ELF-1 (cell line): ENCODE measurements at regions not wholly inside any gene's neighbourhood (a gene's known extent, or its start where the extent isn't known, plus 50 kb on each side); places are given as distances from the start of the nearest gene placed in this dataset.
"Not testable (repeated sequence)": the region's sequence is repeated elsewhere in the genome, so short reads cannot be mapped to it uniquely, and the experiment has no call there.

ENCODE experiments used
- DNase-seq: peaks from one replicate; pipeline ENCODE4 v3.0.0-alpha.2; 2016; ENCODE audit warnings: low read depth, low spot score

DNA sequence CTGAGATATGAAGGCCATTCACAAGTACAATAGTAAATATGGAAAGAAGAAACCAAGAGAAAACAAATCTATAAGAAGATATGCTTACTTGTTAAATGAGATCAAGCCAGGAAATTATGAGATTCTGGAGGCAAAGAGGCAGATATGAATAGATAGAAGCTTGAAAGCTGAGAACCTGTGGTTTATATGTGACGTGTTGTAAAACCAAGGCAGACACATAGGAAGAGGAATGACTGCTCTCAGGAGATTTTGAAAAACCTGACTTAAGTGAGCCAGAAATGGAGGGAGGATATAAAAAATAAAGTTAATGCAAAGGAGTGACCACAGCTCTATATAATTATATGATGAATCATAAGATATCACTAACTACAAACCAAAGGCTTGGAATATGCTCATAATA is 1160.5 kb upstream of the CNTN5 start:
- no peak for DNase-seq

DNA sequence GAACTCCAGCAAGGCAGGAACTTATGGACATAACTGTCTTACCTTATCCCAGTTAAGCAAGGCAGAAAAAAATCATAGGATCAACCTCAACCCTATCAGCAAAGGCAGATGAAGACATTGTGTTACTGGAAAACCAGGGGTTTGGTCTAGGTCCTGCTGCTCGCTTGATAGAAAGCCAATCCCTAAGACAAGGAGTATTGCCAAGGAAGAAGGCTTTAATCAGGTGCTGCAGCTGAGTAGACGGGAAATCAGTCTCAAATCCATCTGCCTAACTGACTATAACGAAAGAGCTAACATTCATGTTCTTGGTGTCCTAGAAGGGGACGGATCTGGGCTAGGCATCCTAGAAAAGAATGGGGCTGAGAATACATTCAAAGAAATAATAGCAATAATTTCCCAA is 1158.7 kb upstream of the CNTN5 start:
- DNase-seq = no peak

DNA sequence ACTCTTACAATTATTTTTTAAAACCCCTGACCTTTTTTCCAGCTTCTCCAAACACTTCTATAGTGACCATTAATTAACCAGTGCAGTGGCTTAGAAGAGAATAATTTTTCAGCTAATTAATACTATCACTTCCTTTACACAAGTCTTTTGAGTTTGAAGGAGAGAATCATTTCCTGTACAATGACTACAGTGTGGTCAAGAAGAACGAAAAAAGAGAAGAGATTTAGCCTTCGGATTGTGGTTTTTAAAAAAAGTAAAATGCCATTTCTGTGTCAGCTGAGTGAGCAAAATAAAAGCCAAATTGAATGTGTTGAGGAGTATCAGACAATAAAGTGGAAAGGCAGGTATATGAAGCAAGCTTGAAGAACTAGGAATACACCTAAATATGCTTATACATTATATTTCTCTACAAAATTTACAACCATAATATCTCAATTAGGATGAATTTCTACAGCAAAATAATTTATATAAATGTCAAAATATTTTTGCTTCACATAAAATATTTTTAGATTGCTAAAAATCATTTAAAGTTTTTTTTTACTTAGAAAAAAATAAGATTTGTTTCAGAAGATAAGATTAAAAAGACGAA is 1155.2 kb upstream of the CNTN5 start:
- no peak for DNase-seq

DNA sequence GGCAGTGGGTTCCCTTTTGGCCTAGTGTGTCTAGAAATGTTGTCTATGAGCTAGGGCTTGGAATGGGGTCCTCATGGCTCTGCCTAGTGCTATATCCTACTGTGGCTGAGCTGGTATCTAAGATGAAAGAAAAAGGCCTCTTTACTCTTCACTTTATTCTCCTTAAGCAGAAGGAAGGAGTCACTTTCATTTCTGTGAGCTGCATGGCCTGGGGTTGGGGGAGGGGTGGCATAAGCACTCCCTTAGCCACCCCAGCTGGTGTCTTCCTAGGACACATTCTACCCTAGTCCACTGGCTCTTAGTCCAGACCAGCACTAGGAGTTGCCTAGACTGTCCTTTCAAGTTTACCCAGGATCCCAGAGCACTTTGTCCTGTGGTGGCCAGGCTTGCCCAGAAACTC is 1148.9 kb upstream of the CNTN5 start:
- no peak for DNase-seq

DNA sequence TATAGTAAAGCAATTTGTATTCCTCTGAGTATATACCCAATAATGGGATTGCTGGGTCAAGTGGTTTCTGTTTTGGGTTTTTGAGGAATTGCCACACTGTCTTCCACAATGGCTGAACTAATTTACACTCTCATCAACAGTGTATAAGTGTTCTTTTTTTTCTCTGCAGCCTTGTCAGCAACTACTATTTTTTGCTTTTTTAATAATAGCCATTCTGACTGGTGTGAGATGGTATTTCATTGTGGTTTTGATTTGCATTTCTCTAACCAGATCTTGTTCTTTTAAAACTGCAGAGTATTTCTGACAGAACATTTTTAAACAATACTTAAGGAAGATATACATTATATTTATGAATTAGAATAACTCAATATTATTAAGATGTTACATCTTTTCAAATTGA is 1140.5 kb upstream of the CNTN5 start:
- no peak for DNase-seq

DNA sequence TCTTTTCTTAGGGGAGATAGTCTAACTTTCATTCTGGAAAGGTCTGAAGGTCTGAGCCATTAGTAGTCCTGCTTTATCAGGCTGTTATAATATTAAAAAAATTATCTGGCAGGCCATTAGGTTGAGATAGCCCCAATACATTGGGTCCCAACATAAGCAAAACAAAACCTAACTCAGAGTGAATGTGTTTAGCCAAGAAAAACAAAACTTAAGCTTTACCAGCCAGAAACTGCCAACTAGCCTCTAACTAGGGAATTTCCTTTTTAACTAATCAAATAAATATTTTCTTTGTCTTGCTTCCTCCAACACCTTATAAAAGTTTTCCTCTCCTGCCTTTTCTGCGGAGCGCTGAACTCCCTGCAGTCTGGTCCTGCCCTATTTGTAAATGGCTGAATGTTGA is 1137.7 kb upstream of the CNTN5 start:
- DNase-seq = no peak

DNA sequence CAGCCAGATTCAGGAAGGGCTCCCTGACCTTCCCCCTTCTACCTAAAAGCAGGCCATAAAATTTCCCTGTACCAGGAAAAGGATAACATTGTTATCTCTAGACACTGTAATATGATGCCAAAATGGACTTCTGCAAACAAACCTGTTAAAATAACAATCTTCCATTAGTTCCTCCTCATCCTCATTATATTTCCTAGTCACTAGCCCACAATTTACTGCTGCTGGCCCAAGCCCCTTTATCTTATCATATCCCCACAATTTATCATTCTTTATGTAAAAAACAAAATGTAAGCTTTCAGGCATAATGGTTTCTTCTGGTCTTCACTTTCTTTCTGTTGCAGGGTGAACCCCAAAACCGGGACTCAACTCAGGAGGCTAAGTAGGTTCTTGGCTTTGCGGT is 1132.1 kb upstream of the CNTN5 start:
- DNase-seq = no peak

DNA sequence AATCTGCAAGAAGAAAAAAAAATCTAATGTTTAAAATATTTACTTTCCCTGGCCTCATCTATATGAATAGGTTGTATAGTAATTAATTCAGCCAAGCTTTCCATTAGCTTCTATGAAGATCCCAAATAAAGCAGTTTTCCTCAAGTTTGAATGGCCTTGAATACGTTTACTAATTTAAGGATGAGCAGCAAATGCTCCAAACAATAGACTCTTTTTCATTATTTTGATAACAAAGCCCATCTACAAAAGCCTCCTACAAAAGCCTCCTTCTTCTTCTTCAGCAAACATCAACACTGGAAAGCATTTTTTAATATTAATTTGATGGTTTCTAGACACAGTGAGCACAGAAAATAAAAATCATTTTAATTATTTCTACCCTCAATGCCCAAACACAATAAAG is 1130.3 kb upstream of the CNTN5 start:
- no peak for DNase-seq

DNA sequence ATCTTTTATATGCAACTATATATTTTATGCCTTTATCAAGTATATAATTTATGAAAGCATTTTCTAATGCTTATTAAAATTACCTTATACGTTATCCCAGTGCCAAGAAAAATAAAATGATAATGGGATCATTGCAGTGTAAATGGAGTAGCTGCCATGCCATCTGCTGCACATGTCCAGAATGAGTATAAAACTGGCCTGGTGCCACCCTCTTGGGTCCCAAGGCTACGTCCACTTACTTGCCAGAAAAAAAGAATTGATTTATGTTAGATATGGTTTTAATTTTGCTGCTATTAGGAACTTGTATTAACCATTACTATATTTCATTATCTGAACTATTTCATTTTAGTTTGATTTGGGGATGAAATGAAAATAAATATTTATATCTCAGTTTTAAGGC is 1127.1 kb upstream of the CNTN5 start:
- no peak for DNase-seq

DNA sequence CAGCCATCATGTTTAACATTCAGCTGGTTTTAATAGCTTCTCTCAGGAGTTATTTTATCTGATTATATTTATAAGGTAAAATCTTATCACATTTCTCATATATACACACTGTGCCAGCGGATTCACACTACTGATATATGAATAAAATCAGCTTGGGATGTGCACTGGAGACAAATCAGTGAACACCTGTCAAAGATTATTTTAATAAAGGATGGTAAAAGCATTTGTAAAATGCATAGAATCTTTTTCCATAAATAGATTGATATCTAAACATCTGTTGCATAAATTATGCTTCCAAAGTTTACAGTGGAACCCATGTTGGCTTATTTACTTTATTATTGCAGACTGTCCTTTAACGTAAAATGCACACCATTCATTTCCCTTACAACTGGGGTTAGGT is 1125.8 kb upstream of the CNTN5 start:
- DNase-seq = no peak

DNA sequence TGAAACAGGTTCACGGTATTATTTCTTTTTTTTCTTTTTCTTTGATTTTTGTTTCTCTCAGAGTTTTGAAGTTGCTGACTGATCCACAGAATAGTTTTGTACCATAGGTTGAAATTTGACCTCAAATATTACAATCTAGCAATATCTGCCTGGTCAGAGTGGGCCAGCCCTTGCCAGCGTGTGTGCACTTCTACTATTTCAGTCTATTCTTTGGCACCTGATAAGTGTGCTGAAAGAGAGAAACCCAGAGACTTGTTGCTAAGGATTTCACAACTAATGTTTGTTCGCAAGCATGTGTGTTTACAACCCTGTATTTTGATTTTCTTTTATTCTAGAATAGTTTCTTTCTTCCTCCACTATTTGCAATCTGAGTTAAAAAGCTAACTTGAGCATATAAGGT is 1125.2 kb upstream of the CNTN5 start:
- no peak for DNase-seq

DNA sequence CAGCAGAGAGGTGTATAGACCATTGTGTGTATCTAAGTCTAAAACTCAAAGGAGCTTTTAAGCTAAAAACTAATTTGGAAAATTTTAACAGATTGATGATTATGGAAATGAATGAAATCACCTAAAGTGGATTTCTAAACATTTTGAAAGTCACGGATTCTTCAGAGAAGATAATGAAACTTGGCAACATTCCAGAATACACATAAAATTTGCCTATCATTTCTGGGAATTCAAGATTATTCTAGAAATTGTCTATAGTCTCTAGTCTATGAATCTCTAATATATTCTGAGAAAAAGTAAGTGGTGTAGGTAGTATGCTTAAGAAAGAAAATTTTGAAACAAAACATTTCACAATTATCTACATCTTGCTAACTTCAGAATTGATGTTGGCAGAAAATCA is 1117.9 kb upstream of the CNTN5 start:
- no peak for DNase-seq

DNA sequence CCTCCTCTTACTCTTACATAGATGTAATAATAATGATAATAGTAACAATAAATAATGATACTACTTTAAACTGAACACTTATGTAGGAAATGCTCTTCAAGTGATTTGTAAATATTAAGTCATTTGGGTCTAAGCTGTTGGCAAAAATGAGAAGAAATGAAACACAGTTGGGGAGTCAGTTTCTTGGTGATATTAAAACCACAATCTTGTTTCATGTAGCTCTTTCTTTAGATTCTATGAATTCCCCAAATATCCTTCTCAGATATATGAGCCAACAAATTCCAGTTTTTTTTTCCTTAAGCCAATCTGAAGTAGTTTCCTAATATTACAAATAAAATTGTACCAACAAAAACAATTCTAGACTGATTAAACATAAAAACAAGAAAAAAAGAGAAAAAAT is 1115.6 kb upstream of the CNTN5 start:
- no peak for DNase-seq

DNA sequence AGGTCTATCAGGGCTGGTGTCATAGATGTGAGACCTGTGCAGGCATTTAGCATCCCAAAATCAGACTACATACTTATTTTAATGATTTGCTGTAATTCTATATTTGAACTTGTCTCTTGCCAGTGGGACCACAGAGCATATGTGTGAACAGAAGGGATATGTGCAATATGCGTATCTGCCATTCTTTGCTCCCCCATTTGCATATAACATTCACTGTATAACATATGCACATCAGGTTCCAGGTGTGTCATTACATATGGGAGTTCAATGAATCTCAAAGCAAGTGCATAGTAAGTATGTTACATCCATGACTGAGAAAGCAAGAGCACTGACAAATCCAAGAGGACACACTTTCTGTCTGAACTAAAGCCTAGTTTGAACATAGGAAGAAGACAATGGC is 1115.1 kb upstream of the CNTN5 start:
- no peak for DNase-seq

DNA sequence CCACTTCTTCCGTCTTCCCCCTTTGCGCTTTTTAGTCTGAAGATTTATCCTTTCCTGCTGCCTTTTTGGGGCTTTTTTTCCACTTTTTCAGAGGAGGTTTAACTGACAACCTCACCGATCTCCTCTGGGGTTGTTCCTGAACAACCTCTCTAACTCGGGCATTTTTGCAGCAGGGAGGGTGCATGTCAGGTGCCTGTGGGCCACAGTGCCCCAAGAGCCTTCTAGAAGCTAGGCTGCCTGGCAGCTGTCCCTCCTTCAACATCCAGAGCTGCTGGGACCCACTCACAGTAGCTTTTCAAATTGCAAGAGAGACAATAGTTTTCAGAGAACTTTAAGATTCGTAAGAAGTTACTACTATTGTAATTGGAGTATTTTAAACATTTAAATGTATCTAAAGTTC is 1112.4 kb upstream of the CNTN5 start:
- no peak for DNase-seq

DNA sequence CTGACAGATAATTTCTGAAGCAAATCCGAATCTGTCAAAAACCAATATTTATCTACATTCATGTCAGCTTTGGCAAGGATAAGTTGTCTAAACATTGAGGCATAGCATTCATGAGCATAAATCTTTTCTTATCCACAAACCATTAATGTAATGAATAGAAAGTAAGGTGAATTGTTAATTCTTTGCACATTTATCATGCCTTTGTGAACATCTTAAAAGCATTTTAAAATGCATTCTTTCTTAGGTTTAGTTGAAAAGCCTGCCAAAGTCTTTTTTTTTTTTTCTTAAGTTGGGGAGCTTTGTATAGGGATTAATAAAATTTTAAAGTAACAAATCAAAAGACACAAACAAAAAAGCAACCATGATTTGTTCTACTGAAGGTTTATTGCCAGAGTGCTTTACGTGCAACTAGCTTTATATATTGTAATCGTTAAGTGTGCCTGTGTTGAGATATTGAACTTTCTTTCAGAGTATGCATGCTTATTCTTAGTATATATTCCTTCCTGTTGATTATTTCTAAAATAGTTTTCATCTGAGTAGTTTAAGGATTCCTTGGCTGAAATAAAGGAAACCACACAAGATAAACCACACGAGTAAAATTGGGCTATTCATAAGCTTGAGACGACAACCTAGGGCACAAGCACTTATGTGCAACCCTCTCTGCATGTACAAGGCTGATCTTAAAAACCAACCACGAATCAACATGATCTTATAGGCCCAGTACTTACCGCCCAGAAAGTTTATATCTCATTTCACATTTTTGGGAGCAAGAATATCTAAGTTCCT is 1110.9 kb upstream of the CNTN5 start:
- no peak for DNase-seq

DNA sequence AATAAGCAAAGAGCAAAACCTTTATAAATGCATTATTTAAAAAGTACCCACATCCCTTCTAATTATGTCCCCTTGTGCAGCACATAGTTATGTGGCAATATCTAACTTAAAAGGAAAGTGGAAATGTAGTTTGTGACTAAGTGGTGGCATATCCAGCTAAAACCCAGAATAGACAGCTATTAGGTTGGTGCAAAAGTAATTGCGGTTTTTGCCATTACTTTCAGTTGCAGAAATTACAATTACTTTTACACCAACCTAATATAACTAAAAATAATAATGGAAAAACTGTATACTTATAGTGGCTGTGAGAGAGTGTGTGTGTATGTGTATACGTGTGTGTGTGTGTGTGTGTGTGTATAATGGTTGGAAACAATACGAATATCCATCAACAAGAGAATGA is 1108.1 kb upstream of the CNTN5 start:
- DNase-seq = no peak

DNA sequence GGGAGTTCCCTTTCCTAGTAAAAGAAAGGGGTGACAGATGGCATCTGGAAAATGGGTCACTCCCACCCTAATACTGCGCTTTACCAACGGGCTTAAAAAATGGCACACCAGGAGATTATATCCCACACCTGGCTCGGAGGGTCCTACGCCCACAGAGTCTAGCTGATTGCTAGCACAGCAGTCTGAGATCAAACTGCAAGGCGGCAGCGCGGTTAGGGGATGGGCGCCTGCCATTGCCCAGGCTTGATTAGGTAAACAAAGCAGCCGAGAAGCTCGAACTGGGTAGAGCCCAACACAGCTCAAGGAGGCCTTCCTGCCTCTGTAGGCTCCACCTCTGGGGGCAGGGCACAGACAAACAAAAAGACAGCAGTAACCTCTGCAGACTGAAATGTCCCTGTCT is 1097.8 kb upstream of the CNTN5 start:
- not testable (repeated sequence) for DNase-seq

DNA sequence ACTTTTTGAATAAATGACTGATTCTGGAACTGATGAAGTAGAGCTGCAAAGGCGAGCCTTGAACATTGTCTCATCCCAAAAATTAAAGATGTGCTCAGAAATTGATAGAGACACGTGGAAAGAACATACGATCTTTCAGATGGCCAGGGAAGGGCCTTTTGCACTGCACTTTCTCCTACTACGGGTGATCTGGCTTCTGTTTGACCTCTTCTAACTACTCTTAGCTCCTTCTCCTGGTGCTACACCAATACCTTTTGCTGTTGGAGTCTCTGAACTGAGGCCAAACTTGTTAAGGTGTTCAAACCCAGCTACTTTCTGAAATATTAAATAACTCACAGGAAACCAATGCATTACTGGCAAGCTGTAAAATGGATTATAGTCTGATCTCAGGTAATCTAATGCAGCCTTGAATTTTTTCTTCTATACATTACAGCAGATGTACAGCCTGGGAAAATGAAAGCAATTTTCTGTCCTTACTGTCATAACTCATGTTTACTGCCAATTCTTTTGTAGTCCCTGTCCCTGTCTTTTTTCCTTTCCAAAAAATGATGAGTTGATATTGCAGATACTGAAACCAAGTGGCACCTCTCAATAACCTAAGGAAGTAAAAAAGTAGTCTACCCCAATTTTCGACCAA is 1086.1 kb upstream of the CNTN5 start:
- DNase-seq = no peak

DNA sequence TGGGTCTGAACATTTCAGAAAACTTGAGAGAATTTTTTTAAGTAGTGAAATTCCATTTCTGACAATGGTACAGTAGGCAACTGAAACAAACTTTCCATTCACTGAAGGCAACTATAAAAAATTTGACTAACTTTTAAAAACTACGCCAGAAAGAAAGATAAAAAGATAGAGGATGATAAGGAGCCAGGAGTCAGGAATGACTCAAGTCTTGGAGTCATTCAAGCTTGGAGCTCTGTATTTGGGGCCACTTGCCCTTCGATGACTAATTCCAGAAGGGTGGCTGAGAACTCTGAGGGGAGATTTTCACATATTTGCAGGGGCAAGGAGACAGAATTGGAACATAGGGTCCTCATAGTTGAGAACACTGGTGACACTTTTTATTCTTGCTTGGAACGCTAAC is 1083.2 kb upstream of the CNTN5 start:
- DNase-seq = no peak

DNA sequence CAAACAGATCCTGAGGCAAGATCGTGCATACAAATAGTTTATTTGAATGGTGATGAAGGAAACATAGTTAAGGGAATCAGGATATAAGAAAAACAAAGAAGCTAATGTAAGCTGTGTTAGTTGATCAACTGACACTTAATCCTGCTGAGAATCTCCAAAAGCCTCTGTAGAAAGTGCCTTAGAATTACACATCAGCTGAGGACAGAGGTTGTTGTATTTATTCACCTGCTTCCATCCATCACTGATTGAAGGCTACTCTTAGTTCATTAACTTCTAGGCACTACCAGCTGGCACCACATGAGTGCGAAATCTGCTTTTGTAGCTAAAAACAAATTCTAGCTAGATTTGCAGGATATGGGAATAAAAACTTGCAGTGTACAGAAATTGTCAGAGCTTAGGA is 1082.0 kb upstream of the CNTN5 start:
- no peak for DNase-seq

DNA sequence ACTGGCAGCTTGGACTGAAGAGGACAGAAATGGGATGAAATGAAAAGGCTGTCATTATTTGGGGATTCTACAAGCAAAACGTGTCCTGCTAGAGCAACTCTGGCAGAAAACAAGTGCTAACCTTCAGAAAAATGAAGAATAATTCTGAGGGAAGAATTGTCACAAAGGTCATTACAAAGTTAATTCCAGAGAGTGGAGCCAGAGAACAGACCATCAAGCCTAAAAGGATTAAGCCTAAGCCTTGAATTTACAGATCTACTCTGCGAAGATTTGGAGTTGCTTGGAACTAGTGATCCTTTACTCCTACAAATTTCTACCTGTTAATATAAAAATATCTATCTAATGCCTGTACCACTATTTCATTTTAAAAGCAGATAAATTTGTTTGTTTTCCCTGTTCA is 1077.3 kb upstream of the CNTN5 start:
- DNase-seq = no peak

DNA sequence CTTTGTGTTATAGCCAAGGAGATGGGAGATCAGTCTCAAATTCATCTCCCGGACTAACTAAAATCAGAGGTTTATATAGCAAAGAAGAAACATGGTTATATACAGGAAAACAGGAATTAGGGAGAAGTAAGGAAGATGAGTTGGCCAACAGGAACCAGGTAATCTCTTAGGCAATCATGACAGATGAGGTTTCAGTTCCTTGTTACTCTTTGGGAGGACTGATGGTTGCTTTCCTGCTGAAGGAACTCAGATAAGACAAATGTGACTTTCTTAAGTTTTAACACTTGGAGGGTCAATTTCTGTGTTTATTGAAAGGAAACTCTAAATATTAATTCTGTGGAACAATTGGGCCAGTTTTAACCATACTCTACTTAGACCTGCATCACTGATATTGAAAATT is 1072.0 kb upstream of the CNTN5 start:
- no peak for DNase-seq
